Calu3 (cell line): ENCODE measurements at regions not wholly inside any gene's neighbourhood (a gene's known extent, or its start where the extent isn't known, plus 50 kb on each side); places are given as distances from the start of the nearest gene placed in this dataset.

Source experiments
- BruUV-seq: library from RNA; stranded (reverse); fragments of 400-500 nt; replicated peaks from 2 replicates; lab custom pipeline; 2021; lab: Mats Ljungman, UMichigan
- CTCF ChIA-PET: fragments of 300-600 bp; sonication (Branson Sonifier 250); formaldehyde crosslinking; loops from one replicate; lab custom pipeline; 2022; ENCODE audit warnings: antibody characterized with exemption; lab: Charles Lee
- DNase-seq: peaks from one replicate; pipeline ENCODE4 v3.0.0; 2022
- H3K27ac Mint-ChIP-seq: one replicate; pipeline ENCODE4 v1.8.0; 2022; ENCODE audit warnings: mixed read lengths; ENCODE audit not compliant: unreplicated experiment
- H3K27me3 Mint-ChIP-seq: one replicate; pipeline ENCODE4 v1.8.0; 2022; ENCODE audit warnings: mixed read lengths; ENCODE audit not compliant: unreplicated experiment
- H3K36me3 Mint-ChIP-seq: one replicate; pipeline ENCODE4 v1.8.0; 2022; ENCODE audit warnings: mild to moderate bottlenecking, moderate library complexity, mixed read lengths; ENCODE audit not compliant: insufficient read depth, unreplicated experiment
- H3K4me1 Mint-ChIP-seq: one replicate; pipeline ENCODE4 v1.8.0; 2022; ENCODE audit warnings: mild to moderate bottlenecking, low read depth, mixed read lengths; ENCODE audit not compliant: unreplicated experiment
- H3K4me3 Mint-ChIP-seq: one replicate; pipeline ENCODE4 v1.8.0; 2022; ENCODE audit warnings: mild to moderate bottlenecking, low read depth, moderate library complexity, mixed read lengths; ENCODE audit not compliant: unreplicated experiment
- H3K9me3 Mint-ChIP-seq: one replicate; pipeline ENCODE4 v1.8.0; 2022; ENCODE audit warnings: low read depth, mixed read lengths; ENCODE audit not compliant: unreplicated experiment
- CTCF ChIP-seq: fragments of 200-600 bp; IDR thresholded peaks from one replicate; pipeline ENCODE4 v1.8.0; 2022; ENCODE audit warnings: antibody characterized with exemption; ENCODE audit not compliant: unreplicated experiment
- intact Hi-C: fragments of 100-400 bp; cut with micrococcal nuclease; formaldehyde crosslinking; loops from one replicate; pipeline ENCODE4 v1.10.0; 2022; ENCODE audit not compliant: unreplicated experiment

- CTCF ChIA-PET, result interaction anchor here (0.5 to 1.3 kb wide), 4 partner anchors 17 to 605 kb away, joined by 3 read pairs; no protein-coding TSS in a partner anchor
- DNase-seq, result no peak
- intact Hi-C loops, result loop anchor here (5.0 kb wide), 2 partner anchors 50 to 90 kb away; partner anchors contain the start of gene ARHGAP5
- no TSS peak for BruUV-seq
- peak overlapping the region; percentile 21 for H3K4me3 Mint-ChIP-seq
- peak overlapping the region; percentile 96 for H3K27ac Mint-ChIP-seq
- H3K4me1 Mint-ChIP-seq, result peaks cover 26% of the 10 kb centered on the region
- H3K36me3 Mint-ChIP-seq, result peaks cover 5% of the 10 kb centered on the region
- no peaks in the 10 kb centered on the region for H3K27me3 Mint-ChIP-seq
- TF ChIP-seq CTCF, result no peak
- no peaks in the 10 kb centered on the region for H3K9me3 Mint-ChIP-seq
These were observed 49.7 kb upstream of the ARHGAP5 start for GRCh38 chr14:32027255-32027939.
